ENCODE measurements at regions not wholly inside any gene's neighbourhood (a gene's known extent, or its start where the extent isn't known, plus 50 kb on each side); places are given as distances from the start of the nearest gene placed in this dataset.

DNA sequence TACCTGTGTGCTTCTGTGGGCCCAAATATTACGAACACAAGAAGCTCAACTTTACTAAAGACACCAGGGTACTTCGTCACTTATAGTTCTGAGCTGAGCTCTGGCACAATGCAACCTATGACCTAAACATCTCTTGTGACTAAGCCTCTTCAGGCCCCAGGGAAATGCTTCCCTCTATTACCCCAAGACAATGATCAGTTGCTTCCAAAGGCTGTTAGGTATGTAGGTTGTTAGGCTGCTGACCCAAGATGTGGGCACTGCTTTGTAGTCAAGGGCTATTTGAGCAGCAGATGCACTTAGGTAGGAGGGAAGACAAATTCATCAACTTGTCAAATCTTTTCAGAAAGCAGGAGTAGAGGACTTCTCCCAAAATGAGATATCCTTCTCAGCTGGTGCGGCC lies 640.1 kb downstream of the EPHA4 start:
- Histone ChIP-seq H3K9me3 (ENCODE audit: low read length) (peaks cover 68% of the 10 kb centered on the region), H3K4me3 (replicated peaks in 1 of 3; ENCODE audit: insufficient read depth in 1 of 3, low read depth in 2 of 3, low read length in 3 of 3) (no peak overlapping the region), H2AFZ (ENCODE audit: low read length) (no peak overlapping the region), H3K36me3 (replicated peaks in 1 of 2; ENCODE audit: control insufficient read depth in 1 of 2, insufficient read depth in 2 of 2, low read length in 2 of 2) (no peaks in the 10 kb centered on the region), H3K4me1 (ENCODE audit: insufficient read depth, low read length) (peaks cover 16% of the 10 kb centered on the region), H3K79me2 (ENCODE audit: insufficient read depth, low read length) (no peaks in the 10 kb centered on the region), H3K4me2 (ENCODE audit: low read depth, low read length) (no peak overlapping the region), H4K20me1 (ENCODE audit: insufficient read depth, low read length) (no peaks in the 10 kb centered on the region), H3K27ac (ENCODE audit: extremely low read length, insufficient read depth, low read length) (no peak overlapping the region), H3K27me3 (ENCODE audit: control insufficient read depth in 1 of 2, insufficient read depth in 2 of 2, low read length in 2 of 2) (no peaks in the 10 kb centered on the region), H3K9ac (ENCODE audit: insufficient read depth, low read depth, low read length) (no peak overlapping the region)
- no peak for FAIRE-seq
- intact Hi-C loops (cut with micrococcal nuclease; ENCODE audit: unreplicated experiment) (no loop called here), in situ Hi-C loops (cut with HindIII; ENCODE audit: extremely low pct_ligation_motif_present, low pct_unique_long_range_greater_than_20kb) (no loop called here)
- no TSS peak for BruUV-seq (replicated peaks)
- no peak for ATAC-seq
- POLR2A ChIA-PET = no interaction called here
- 7% methylated on average over 3 of the region's 3 CpGs for WGBS (ENCODE audit: low lambda C conversion rate)
- CTCF ChIA-PET (ENCODE audit: low intra/inter-chr PET ratio, low total read pairs) = no interaction called here
- DNase-seq (ENCODE audit: low spot score) = no peak
- TF ChIP-seq POGZ (CRISPR knock-in tag; IDR thresholded peaks at IDR 0.05) (no peak), GATA4 (IDR thresholded peaks at IDR 0.05; ENCODE audit: borderline replicate concordance, low read depth) (no peak), RFX1 (IDR thresholded peaks at IDR 0.05) (no peak), NFRKB (IDR thresholded peaks at IDR 0.05) (no peak), NFIB (CRISPR knock-in tag; IDR thresholded peaks at IDR 0.05; ENCODE audit: borderline replicate concordance) (no peak), ZNF124 (CRISPR knock-in tag; IDR thresholded peaks at IDR 0.05) (no peak), REPIN1 (CRISPR knock-in tag; IDR thresholded peaks at IDR 0.05; ENCODE audit: borderline replicate concordance, low read depth) (no peak), NR2F6 (IDR thresholded peaks at IDR 0.05) (no peak), NR2F6 (CRISPR knock-in tag; IDR thresholded peaks at IDR 0.05) (no peak), ZNF530 (CRISPR knock-in tag; IDR thresholded peaks at IDR 0.05; ENCODE audit: low read depth) (no peak), HOXD1 (CRISPR knock-in tag; IDR thresholded peaks at IDR 0.05) (no peak), PHF21A (CRISPR knock-in tag; IDR thresholded peaks at IDR 0.05) (no peak), GATAD2A (CRISPR knock-in tag; IDR thresholded peaks at IDR 0.05) (no peak), JDP2 (CRISPR knock-in tag; IDR thresholded peaks at IDR 0.05; ENCODE audit: borderline replicate concordance) (no peak), ZNF737 (CRISPR knock-in tag; IDR thresholded peaks at IDR 0.05; ENCODE audit: borderline replicate concordance) (no peak), HDAC2 (CRISPR knock-in tag; IDR thresholded peaks at IDR 0.05) (no peak), SIX1 (CRISPR knock-in tag; IDR thresholded peaks at IDR 0.05; ENCODE audit: borderline replicate concordance) (no peak), TBX2 (CRISPR knock-in tag; IDR thresholded peaks at IDR 0.05; ENCODE audit: borderline replicate concordance) (no peak)
- TF ChIP-seq, protein P1, sequence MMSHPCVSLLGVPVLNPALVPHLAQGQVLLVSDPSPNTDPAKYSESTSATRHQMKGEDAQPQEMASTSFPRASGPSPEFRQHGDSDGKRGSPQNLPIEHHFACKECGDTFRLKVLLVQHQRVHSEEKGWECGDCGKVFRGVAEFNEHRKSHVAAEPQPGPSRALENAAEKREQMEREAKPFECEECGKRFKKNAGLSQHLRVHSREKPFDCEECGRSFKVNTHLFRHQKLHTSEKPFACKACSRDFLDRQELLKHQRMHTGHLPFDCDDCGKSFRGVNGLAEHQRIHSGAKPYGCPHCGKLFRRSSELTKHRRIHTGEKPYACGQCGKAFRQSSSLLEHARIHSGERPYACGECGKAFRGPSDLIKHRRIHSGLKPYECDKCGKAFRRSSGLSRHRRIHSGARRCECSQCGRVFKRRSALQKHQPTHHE (CRISPR knock-in tag; IDR thresholded peaks at IDR 0.05; ENCODE audit: borderline replicate concordance) = no peak
- TF ChIP-seq, protein P2, sequence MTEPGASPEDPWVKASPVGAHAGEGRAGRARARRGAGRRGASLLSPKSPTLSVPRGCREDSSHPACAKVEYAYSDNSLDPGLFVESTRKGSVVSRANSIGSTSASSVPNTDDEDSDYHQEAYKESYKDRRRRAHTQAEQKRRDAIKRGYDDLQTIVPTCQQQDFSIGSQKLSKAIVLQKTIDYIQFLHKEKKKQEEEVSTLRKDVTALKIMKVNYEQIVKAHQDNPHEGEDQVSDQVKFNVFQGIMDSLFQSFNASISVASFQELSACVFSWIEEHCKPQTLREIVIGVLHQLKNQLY (CRISPR knock-in tag; IDR thresholded peaks at IDR 0.05) = no peak
- TF ChIP-seq, protein P3, sequence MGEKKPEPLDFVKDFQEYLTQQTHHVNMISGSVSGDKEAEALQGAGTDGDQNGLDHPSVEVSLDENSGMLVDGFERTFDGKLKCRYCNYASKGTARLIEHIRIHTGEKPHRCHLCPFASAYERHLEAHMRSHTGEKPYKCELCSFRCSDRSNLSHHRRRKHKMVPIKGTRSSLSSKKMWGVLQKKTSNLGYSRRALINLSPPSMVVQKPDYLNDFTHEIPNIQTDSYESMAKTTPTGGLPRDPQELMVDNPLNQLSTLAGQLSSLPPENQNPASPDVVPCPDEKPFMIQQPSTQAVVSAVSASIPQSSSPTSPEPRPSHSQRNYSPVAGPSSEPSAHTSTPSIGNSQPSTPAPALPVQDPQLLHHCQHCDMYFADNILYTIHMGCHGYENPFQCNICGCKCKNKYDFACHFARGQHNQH (CRISPR knock-in tag; IDR thresholded peaks at IDR 0.05) = no peak
